ENCODE measurements at regions not wholly inside any gene's neighbourhood (a gene's known extent, or its start where the extent isn't known, plus 50 kb on each side); places are given as distances from the start of the nearest gene placed in this dataset.

DNA sequence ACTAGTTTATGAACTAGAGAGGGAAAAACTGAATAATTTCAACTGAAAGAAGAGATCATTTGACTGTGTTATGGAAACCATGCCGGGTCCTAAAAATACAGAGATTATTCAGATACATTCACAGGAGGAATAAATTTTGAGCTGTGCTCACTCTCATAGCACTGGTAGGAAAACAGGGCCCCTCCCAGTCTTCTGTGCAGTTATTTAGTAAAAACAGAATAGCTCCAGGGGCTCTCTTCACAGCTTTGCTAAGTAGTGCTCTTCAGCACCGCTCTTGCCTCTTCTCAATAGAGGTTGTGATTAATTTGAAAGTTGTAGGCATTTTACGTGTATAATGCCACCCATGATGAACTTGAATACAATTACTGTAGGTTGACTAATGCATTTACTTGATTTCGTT, 435.9 kb upstream of the PDE3A start:
- in situ Hi-C loops (cut with MboI; ENCODE audit: low sequenced_read_pairs), result no loop called here
- no peak for DNase-seq (ENCODE audit: low spot score in 2 of 2)
- Histone ChIP-seq H3K4me3 (no peak overlapping the region), H3K9me3 (no peaks in the 10 kb centered on the region; the same call in 1 of the 2 replicates), H3K36me3 (replicated peaks) (no peaks in the 10 kb centered on the region), H3K27me3 (ENCODE audit: low read depth) (peaks cover 23% of the 10 kb centered on the region), H3K4me1 (no peaks in the 10 kb centered on the region)

DNA sequence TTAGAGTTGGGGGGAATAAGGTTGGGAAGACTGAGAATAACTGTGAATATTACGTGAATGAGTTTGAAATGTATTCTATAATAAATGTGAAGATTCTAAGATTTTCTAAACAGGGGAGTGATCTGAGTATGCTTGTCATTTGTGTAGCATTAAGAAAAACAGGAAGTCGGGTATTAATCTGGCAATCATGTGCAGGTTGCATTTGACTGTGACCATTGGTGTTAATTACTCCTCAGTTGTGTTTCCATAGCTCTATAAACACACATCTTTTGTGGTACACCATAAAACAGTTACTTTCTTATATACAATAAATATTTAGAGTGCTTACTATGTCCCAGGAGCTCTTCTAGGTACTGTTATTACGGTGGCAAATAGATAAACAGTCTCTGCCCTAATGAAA, 434.4 kb upstream of the PDE3A start:
- in situ Hi-C loops (cut with MboI; ENCODE audit: low sequenced_read_pairs), result no loop called here
- DNase-seq (ENCODE audit: low spot score in 2 of 2), result no peak
- Histone ChIP-seq H3K4me1 (no peaks in the 10 kb centered on the region), H3K4me3 (no peak overlapping the region), H3K9me3 (no peaks in the 10 kb centered on the region; the same call in 1 of the 2 replicates), H3K36me3 (replicated peaks) (no peaks in the 10 kb centered on the region), H3K27me3 (ENCODE audit: low read depth) (peaks cover 23% of the 10 kb centered on the region)

DNA sequence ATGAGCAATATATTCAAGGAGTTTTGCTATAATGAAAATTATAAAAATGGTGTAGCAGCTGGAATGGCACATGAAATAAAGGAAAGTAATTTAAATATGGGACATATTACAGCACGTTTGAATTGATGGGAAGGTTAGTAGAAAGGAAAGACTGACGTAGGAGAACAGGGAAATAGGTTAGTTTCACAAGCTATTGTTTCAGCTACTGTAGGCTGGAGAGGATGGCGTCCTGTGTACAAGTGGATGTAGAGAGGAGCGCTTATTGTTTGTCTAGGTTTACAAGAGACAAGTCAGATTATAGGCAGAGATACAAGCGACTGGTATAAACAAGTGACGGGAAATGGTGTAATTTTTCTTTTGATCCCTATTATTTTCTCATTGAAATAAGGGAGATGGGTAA, 431.2 kb upstream of the PDE3A start:
- Histone ChIP-seq H3K4me1 (no peaks in the 10 kb centered on the region), H3K27me3 (ENCODE audit: low read depth) (peaks cover 18% of the 10 kb centered on the region), H3K4me3 (no peak overlapping the region), H3K36me3 (replicated peaks) (no peaks in the 10 kb centered on the region), H3K9me3 (no peaks in the 10 kb centered on the region; the same call in 1 of the 2 replicates)
- DNase-seq (ENCODE audit: low spot score in 2 of 2), result no peak
- in situ Hi-C loops (cut with MboI; ENCODE audit: low sequenced_read_pairs), result no loop called here

DNA sequence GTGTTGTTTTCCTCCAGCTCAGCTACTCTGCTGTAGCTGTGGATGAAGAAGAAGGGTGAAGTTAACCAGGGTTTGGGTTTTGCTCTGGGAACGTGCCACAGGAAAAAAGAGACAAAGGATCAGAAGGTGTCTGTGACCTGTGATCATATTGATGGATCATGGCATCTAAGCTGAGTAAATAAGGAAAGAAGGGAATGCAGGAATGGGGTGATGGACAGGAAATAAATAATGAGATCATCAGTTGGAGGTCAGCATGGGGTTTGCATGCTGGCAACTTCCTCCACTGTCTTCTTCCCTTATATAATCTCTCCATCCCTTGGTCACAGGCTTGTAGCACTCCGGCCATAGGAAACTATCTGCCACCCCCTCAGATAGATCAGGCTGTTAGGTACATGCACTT, 430.3 kb upstream of the PDE3A start:
- Histone ChIP-seq H3K36me3 (replicated peaks) (no peaks in the 10 kb centered on the region), H3K9me3 (no peaks in the 10 kb centered on the region; the same call in 1 of the 2 replicates), H3K27me3 (ENCODE audit: low read depth) (peaks cover 13% of the 10 kb centered on the region), H3K4me1 (no peaks in the 10 kb centered on the region), H3K4me3 (no peak overlapping the region)
- in situ Hi-C loops (cut with MboI; ENCODE audit: low sequenced_read_pairs), result no loop called here
- DNase-seq (ENCODE audit: low spot score in 2 of 2), result no peak

DNA sequence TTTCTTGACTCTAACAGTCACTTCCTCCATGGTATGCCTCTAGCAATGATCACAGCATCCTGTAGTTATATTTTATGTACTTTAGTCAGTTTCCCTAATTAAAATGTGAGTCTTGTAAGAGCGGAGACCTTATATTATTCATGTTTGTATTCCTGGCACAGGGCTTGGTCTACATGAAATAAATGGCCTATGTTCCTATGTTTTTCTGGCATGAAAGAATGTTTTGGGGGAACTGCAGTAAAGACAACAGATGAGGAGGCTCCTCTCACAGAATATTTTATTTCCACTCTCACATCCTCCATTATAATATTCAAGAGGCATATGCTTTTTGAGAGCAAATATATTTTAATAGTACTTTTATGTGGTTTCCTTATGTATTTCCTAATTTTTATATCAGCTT, 429.8 kb upstream of the PDE3A start:
- Histone ChIP-seq H3K4me3 (no peak overlapping the region), H3K9me3 (no peaks in the 10 kb centered on the region; the same call in 1 of the 2 replicates), H3K27me3 (ENCODE audit: low read depth) (peaks cover 13% of the 10 kb centered on the region), H3K4me1 (no peaks in the 10 kb centered on the region), H3K36me3 (replicated peaks) (no peaks in the 10 kb centered on the region)
- DNase-seq (ENCODE audit: low spot score in 2 of 2), result no peak
- in situ Hi-C loops (cut with MboI; ENCODE audit: low sequenced_read_pairs), result no loop called here

DNA sequence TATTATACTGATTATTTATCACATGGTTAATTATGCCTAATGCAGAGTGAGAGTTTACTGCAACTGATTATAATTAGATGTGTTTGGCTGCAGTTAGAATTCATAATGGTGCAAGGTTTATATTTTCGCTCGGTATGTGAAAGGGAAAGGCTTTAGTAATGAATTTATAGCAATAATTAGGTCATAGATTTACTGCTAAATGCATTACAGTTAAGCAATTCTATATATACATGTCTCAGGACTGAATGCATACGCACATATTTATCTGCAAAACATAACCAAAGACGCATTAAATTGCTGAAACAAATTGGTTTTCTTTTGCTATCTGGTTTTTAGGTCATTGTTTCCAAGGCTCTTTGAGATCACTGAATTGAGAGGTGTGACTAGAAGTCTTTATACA, 428.1 kb upstream of the PDE3A start:
- H3K36me3 ChIP-seq (replicated peaks), result no peaks in the 10 kb centered on the region

DNA sequence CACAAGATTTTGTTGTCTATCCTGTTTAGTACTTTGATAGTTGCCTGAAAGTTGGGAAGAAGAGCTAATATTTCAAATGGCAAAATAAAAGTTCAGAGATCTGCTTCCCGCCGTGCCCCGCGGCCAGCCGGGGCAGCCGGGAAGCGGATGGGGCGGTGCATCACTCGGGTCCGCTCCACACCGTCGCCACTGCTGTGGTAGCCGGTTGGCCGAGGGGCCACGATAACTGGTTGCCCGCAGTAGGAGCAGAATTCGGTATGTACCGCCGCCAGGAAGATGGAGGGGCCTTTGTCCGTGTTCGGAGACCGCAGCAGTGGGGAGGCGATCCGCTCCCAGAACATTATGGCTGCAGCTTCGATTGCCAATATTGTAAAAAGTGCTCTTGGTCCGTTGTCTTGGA, 427.2 kb upstream of the PDE3A start:
- H3K9me3 ChIP-seq, result no peaks in the 10 kb centered on the region
- in situ Hi-C loops (cut with MboI; ENCODE audit: low sequenced_read_pairs), result no loop called here

More for the DNA sequence above, 428.1 kb upstream of the PDE3A start:
- in situ Hi-C loops (cut with MboI; ENCODE audit: low sequenced_read_pairs), result no loop called here
- Histone ChIP-seq H3K9me3 (no peaks in the 10 kb centered on the region; the same call in 1 of the 2 replicates), H3K27me3 (ENCODE audit: low read depth) (peaks cover 6% of the 10 kb centered on the region), H3K4me1 (no peaks in the 10 kb centered on the region), H3K4me3 (no peak overlapping the region)
- DNase-seq (ENCODE audit: low spot score in 2 of 2), result no peak

DNA sequence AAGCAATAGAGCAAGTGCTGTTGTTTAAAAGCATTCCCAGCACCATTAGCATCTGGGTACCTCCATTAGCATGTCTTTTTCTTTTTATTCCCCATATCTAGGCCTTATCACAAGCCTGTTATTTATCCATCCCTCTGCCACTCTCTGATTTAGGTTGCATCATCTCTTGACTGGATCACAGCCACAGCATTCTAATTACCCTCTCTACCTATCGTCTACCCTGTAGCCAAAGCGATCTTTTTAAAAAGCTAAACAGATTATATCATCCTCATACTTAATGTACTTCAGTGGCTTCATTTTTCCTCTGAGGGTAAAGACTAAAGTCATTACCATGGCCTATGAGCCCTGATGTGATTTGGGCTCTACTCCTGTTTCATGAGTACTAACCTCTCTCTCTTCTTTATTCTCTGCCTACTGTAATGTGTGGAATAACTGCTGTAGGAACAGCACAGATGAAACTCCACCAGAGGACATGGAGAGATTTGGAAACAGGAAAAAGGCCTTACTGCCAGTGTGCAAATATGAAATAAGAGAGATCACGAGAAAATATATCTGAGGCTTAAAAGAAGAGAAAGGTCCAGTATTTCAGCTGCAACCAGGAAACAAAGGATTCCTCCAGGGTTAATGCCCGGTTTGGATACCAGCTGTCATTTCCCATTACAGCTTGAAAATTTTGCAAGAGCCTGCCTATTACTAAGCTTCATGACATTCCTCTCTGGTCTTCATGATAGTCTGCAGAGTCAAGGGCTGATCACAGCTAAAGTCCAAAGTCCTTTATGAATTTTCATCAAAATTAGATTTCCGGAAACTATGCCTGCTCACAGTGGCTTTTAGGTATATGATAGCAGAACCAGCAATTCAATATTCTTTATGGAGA, 422.5 kb upstream of the PDE3A start:
- Histone ChIP-seq H3K36me3 (replicated peaks) (no peaks in the 10 kb centered on the region), H3K4me1 (no peaks in the 10 kb centered on the region), H3K4me3 (no peak overlapping the region), H3K27me3 (ENCODE audit: low read depth) (no peaks in the 10 kb centered on the region), H3K9me3 (no peaks in the 10 kb centered on the region)
- in situ Hi-C loops (cut with MboI; ENCODE audit: low sequenced_read_pairs), result no loop called here
- DNase-seq (ENCODE audit: low spot score in 2 of 2), result no peak

More for the DNA sequence above, 427.2 kb upstream of the PDE3A start:
- H3K4me3 ChIP-seq, result no peak overlapping the region
- peaks cover 6% of the 10 kb centered on the region; the same call in 1 of the 2 replicates for H3K27me3 ChIP-seq (ENCODE audit: low read depth)
- no peaks in the 10 kb centered on the region for H3K4me1 ChIP-seq
- no peak for DNase-seq (ENCODE audit: low spot score in 2 of 2)
- H3K36me3 ChIP-seq (replicated peaks), result no peaks in the 10 kb centered on the region

DNA sequence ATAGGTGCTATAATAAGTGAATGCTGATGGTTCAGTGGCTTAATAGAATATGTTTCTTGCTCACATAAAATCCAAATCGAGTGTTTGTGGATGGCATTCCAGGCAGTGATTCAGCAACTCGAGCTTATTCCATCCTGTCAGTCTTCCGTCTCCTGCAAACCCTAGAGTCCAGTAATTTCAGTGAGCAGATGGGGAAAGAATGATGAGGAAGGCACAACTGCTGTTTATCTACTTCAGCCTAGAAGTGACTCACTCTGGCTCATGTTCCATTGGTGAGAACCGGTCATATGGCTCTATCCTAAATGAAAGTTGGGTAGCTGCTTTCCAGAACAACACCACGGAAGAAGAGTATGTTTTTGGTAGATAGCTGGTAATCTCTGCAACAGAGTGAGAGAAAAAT, 421.8 kb upstream of the PDE3A start:
- Histone ChIP-seq H3K27me3 (ENCODE audit: low read depth) (no peaks in the 10 kb centered on the region), H3K4me1 (no peaks in the 10 kb centered on the region), H3K36me3 (replicated peaks) (no peaks in the 10 kb centered on the region), H3K4me3 (no peak overlapping the region), H3K9me3 (no peaks in the 10 kb centered on the region)
- in situ Hi-C loops (cut with MboI; ENCODE audit: low sequenced_read_pairs), result no loop called here
- DNase-seq (ENCODE audit: low spot score in 2 of 2), result no peak

DNA sequence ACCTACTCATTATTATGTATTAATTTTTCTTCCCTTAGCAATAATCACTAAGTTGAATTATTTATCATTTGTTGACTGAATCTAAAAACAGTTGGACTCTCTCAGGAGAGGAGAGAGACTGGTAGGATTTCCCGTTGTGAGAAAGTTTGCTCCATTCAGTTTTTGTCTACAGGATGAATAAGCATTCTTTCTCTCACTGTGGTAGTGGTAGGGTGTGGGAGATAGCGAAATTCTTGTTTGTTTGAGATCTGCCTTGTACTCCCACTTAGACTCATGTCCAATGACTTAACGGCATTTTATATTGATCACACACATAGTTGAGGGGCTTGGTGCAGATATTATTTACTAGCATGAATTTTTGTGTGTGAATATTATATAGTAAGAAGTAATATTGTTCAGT, 421.0 kb upstream of the PDE3A start:
- H3K4me1 ChIP-seq, result no peaks in the 10 kb centered on the region
- DNase-seq (ENCODE audit: low spot score in 2 of 2), result no peak
- no peaks in the 10 kb centered on the region for H3K9me3 ChIP-seq
- no peaks in the 10 kb centered on the region for H3K27me3 ChIP-seq (ENCODE audit: low read depth)
- H3K36me3 ChIP-seq (replicated peaks), result no peaks in the 10 kb centered on the region
- H3K4me3 ChIP-seq, result no peak overlapping the region
- in situ Hi-C loops (cut with MboI; ENCODE audit: low sequenced_read_pairs), result no loop called here

DNA sequence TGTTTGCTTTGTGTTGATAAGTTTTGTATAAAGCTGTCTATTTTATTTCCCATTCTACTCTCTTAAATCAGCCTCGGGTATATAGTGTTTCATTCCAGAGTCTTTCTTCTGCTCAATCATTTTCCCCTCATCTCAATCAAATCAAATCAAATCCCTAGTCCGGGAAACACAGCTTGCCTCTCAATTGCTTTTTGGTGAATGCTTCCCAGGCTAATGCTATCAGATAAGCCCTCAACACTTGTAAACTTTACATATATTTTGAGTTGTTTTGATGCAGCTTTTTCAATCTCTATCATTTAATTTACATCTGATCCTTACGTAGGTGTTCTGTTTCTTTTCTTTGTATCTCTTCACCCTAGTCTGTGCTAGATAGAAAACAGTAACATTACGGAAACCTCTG, 416.7 kb upstream of the PDE3A start:
- in situ Hi-C loops (cut with MboI; ENCODE audit: low sequenced_read_pairs), result no loop called here
- Histone ChIP-seq H3K27me3 (ENCODE audit: low read depth) (0 out of 2 replicates have a peak, but pooled peaks cover 3% of the 10 kb centered on the region), H3K36me3 (replicated peaks) (no peaks in the 10 kb centered on the region), H3K4me1 (no peaks in the 10 kb centered on the region), H3K4me3 (no peak overlapping the region), H3K9me3 (no peaks in the 10 kb centered on the region)
- DNase-seq (ENCODE audit: low spot score in 2 of 2), result no peak

DNA sequence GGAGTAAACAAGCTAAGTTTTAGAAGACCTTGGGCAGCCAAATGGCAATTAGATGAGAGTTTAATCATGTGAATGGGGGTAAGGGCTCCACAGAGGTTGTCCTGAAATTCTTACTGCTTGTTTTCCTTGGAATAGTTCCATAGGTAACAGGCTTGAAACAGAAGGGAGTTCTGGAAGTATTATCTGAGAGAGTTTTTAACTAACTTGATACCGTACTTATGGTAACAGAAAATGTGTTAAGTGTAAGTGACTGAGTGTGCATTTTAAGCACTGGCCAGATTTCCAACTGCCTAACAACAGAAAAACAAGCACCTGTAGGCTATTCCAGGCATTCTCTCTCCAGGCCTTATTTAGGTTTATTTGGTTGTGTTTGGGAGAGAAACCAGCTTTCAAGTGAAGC, 414.6 kb upstream of the PDE3A start:
- in situ Hi-C loops (cut with MboI; ENCODE audit: low sequenced_read_pairs), result no loop called here
- H3K4me3 ChIP-seq, result no peak overlapping the region
- 0 out of 2 replicates have a peak, but pooled peaks cover 3% of the 10 kb centered on the region for H3K27me3 ChIP-seq (ENCODE audit: low read depth)
- DNase-seq (ENCODE audit: low spot score in 2 of 2), result no peak
- no peaks in the 10 kb centered on the region for H3K36me3 ChIP-seq (replicated peaks)
- H3K9me3 ChIP-seq, result no peaks in the 10 kb centered on the region
- H3K4me1 ChIP-seq, result no peaks in the 10 kb centered on the region

DNA sequence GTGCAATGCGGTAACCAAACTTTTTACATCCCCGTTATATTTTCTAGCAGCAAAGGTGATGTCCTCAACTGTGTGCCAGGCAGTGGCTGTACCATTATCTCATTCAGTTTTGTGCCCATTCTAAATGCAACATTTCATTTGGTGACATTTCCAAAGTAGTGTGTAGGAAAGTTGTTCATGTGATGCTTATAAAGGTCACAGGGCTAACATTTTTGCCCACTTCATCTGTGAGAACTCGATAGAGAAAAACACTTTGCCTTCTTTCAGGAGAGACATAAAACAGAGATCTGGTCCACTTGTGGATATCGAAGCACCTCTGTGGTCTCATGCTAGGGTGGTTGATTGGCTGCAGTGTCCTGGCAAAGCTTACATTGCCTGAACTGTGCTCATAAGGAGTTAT, 414.2 kb upstream of the PDE3A start:
- Histone ChIP-seq H3K4me3 (no peak overlapping the region), H3K4me1 (no peaks in the 10 kb centered on the region), H3K36me3 (replicated peaks) (no peaks in the 10 kb centered on the region), H3K9me3 (no peaks in the 10 kb centered on the region), H3K27me3 (ENCODE audit: low read depth) (0 out of 2 replicates have a peak, but pooled peaks cover 3% of the 10 kb centered on the region)
- in situ Hi-C loops (cut with MboI; ENCODE audit: low sequenced_read_pairs), result no loop called here
- DNase-seq (ENCODE audit: low spot score in 2 of 2), result no peak

DNA sequence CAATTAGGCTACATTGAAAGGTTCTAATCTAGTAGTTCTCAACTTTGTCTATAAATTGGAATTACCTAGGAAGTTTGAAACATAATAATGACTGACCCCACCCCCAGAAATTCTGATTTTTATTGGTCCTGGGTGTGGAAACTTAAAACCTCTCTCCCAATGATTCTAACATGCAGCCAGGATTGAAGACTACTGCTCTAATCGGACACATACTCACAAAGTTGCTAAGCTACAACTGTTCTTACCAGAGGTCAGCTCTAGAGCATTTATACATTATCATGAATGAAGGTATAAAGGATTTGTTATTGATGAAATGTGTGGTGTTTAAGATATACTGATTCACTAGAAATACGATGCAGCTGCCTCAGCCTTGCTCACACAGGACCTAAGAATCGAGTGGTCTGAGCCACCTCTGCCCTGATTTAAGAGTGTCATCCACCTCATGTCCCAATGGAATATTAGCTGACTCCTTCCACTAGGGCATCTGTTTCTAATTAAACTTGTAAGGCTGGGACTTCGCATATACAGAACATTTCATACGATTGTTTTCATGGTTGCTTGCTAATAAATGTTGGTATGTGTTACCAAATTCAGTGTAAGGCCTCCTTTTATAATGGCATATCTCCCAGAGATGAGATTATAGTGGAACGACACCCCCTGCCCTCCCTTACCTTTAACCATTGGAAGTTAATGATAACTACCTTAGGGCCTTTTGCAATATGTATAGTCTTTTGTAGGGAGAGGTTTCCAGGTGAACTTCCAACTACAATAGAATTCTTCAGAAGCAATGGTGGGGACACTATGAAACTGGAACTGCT, 410.8 kb upstream of the PDE3A start:
- Histone ChIP-seq H3K27me3 (ENCODE audit: low read depth) (0 out of 2 replicates have a peak, but pooled peaks cover 5% of the 10 kb centered on the region), H3K4me1 (no peaks in the 10 kb centered on the region), H3K4me3 (no peak overlapping the region), H3K9me3 (no peaks in the 10 kb centered on the region), H3K36me3 (replicated peaks) (no peaks in the 10 kb centered on the region)
- DNase-seq (ENCODE audit: low spot score in 2 of 2), result no peak
- in situ Hi-C loops (cut with MboI; ENCODE audit: low sequenced_read_pairs), result no loop called here

All from HAP-1 (cell line).